Keratinocyte (primary cell): ENCODE measurements at regions not wholly inside any gene's neighbourhood (a gene's known extent, or its start where the extent isn't known, plus 50 kb on each side); places are given as distances from the start of the nearest gene placed in this dataset.

Experiments
- CTCF ChIP-seq, 3 experiments: IDR thresholded peaks in 1 of 3; conservative IDR thresholded peaks in 1 of 3; optimal IDR thresholded peaks in 1 of 3; 2 replicates in 2 of 3; 3 replicates in 1 of 3; pipeline versions ENCODE3 to v1.5.1; 2011; ENCODE audit warnings: low read length in 3 of 3, mild to moderate bottlenecking in 3 of 3, moderate library complexity in 2 of 3, control low read depth in 1 of 3, inconsistent platforms in 1 of 3; ENCODE audit not compliant: insufficient read depth in 2 of 3; ENCODE audit errors: extremely low read depth in 1 of 3
- EZH2 ChIP-seq: IDR thresholded peaks from one replicate; pipeline ENCODE4 v1.6.1; 2012; ENCODE audit warnings: inconsistent platforms, mild to moderate bottlenecking, low read length, moderate library complexity

- TF ChIP-seq CTCF (optimal IDR thresholded peaks at IDR 0.05 in 1 of 3, IDR thresholded peaks at IDR 0.05 in 1 of 3, conservative IDR thresholded peaks at IDR 0.05 in 1 of 3; ENCODE audit: extremely low read depth in 1 of 3, insufficient read depth in 2 of 3, low read length in 3 of 3) = no peak
- TF ChIP-seq EZH2 = no peak
Measured at GRCh38 chr10:133027482-133027881, 60.2 kb upstream of the ADGRA1 start.
